NCI-H2196 treated with DMSO at 0.1 percent for 48 hours (cell line): ENCODE measurements at regions not wholly inside any gene's neighbourhood (a gene's known extent, or its start where the extent isn't known, plus 50 kb on each side); places are given as distances from the start of the nearest gene placed in this dataset.
A peak's percentile ranks its signal among the peaks of the same experiment; 100 is the strongest.
"Not testable (repeated sequence)": the region's sequence is repeated elsewhere in the genome, so short reads cannot be mapped to it uniquely, and the experiment has no call there.

Experiments used
- DNase-seq: peaks from one replicate; lab custom pipeline; 2025; ENCODE audit not compliant: unreplicated experiment; lab: John Stamatoyannopoulos, UW

GRCh38 chr3:181279239-181279565 is 289.7 kb upstream of the DNAJC19 start:
- no peak for DNase-seq

- DNase-seq: no peak
Observed at GRCh38 chr3:181278468-181279238, 289.1 kb upstream of the DNAJC19 start.

GRCh38 chr3:181276358-181276896 is 286.9 kb upstream of the DNAJC19 start:
- no peak for DNase-seq

GRCh38 chr3:181274025-181274424 is 284.5 kb upstream of the DNAJC19 start:
- no peak for DNase-seq

GRCh38 chr3:181267312-181267711 is 277.8 kb upstream of the DNAJC19 start:
- no peak for DNase-seq

GRCh38 chr3:181265750-181266333 is 276.3 kb upstream of the DNAJC19 start:
- DNase-seq: no peak

- no peak for DNase-seq
Observed at GRCh38 chr3:181264486-181264885, 274.9 kb upstream of the DNAJC19 start.

- DNase-seq: no peak
Observed at GRCh38 chr3:181253796-181254195, 264.3 kb upstream of the DNAJC19 start.

GRCh38 chr3:181252631-181253030 is 263.1 kb upstream of the DNAJC19 start:
- DNase-seq: no peak

GRCh38 chr3:181250714-181251113 is 261.2 kb upstream of the DNAJC19 start:
- DNase-seq: no peak

- no peak for DNase-seq
Observed at GRCh38 chr3:181239441-181239840, 249.9 kb upstream of the DNAJC19 start.

GRCh38 chr3:181230258-181230657 is 240.7 kb upstream of the DNAJC19 start:
- no peak for DNase-seq

GRCh38 chr3:181213347-181213746 is 223.8 kb upstream of the DNAJC19 start:
- no peak for DNase-seq

GRCh38 chr3:181212271-181212670 is 222.7 kb upstream of the DNAJC19 start:
- no peak for DNase-seq

- DNase-seq: peak; percentile 46
Observed at GRCh38 chr3:181210275-181210674, 220.7 kb upstream of the DNAJC19 start.

- no peak for DNase-seq
Observed at GRCh38 chr3:181189556-181189955, 200.0 kb upstream of the DNAJC19 start.

GRCh38 chr3:181183764-181184163 is 194.2 kb upstream of the DNAJC19 start:
- no peak for DNase-seq

- DNase-seq: not testable (repeated sequence)
Observed at GRCh38 chr3:181183057-181183456, 193.5 kb upstream of the DNAJC19 start.

GRCh38 chr3:181178991-181179390 is 189.5 kb upstream of the DNAJC19 start:
- no peak for DNase-seq

- DNase-seq: peak; percentile 51
Observed at GRCh38 chr3:181176601-181177000, 187.1 kb upstream of the DNAJC19 start.

GRCh38 chr3:181174676-181175233 is 185.2 kb upstream of the DNAJC19 start:
- DNase-seq: no peak

GRCh38 chr3:181174022-181174421 is 184.5 kb upstream of the DNAJC19 start:
- no peak for DNase-seq
